Effector memory CD8-positive, alpha-beta T cell (primary cell): ENCODE measurements at regions not wholly inside any gene's neighbourhood (a gene's known extent, or its start where the extent isn't known, plus 50 kb on each side); places are given as distances from the start of the nearest gene placed in this dataset.
A peak's percentile ranks its signal among the peaks of the same experiment; 100 is the strongest.
"Not testable (repeated sequence)": the region's sequence is repeated elsewhere in the genome, so short reads cannot be mapped to it uniquely, and the experiment has no call there.

Experiments used
- ATAC-seq: fragments of 150-1000 bp; cut with Tn5 transposase; replicated peaks from 2 replicates; pipeline ENCODE4 v1.10.0; 2021; ENCODE audit warnings: mild to moderate bottlenecking, moderate library complexity
- DNase-seq, 3 experiments: peaks; one replicate each; pipeline ENCODE4 v3.0.0; 2021
- H3K27ac Mint-ChIP-seq, 2 donors: one replicate each; pipeline ENCODE4 v1.8.0; 2022; ENCODE audit warnings: mild to moderate bottlenecking in 2 of 2, mixed read lengths in 2 of 2, moderate library complexity in 2 of 2
- H3K27me3 Mint-ChIP-seq, 2 donors: one replicate each; pipeline ENCODE4 v1.8.0; 2022; ENCODE audit warnings: mixed read lengths in 2 of 2
- H3K36me3 Mint-ChIP-seq: one replicate; pipeline ENCODE4 v1.8.0; 2022; ENCODE audit warnings: mild to moderate bottlenecking, moderate library complexity, mixed read lengths; ENCODE audit not compliant: insufficient read depth
- H3K4me1 Mint-ChIP-seq, 2 donors: one replicate each; pipeline ENCODE4 v1.8.0; 2022; ENCODE audit warnings: low read depth in 2 of 2, mixed read lengths in 2 of 2
- H3K4me3 Mint-ChIP-seq, 2 donors: one replicate each; pipeline ENCODE4 v1.8.0; 2022; ENCODE audit warnings: mild to moderate bottlenecking in 2 of 2, mixed read lengths in 2 of 2, moderate library complexity in 2 of 2
- H3K9me3 Mint-ChIP-seq, 2 donors: one replicate each; pipeline ENCODE4 v1.8.0; 2022; ENCODE audit warnings: mixed read lengths in 2 of 2

DNA sequence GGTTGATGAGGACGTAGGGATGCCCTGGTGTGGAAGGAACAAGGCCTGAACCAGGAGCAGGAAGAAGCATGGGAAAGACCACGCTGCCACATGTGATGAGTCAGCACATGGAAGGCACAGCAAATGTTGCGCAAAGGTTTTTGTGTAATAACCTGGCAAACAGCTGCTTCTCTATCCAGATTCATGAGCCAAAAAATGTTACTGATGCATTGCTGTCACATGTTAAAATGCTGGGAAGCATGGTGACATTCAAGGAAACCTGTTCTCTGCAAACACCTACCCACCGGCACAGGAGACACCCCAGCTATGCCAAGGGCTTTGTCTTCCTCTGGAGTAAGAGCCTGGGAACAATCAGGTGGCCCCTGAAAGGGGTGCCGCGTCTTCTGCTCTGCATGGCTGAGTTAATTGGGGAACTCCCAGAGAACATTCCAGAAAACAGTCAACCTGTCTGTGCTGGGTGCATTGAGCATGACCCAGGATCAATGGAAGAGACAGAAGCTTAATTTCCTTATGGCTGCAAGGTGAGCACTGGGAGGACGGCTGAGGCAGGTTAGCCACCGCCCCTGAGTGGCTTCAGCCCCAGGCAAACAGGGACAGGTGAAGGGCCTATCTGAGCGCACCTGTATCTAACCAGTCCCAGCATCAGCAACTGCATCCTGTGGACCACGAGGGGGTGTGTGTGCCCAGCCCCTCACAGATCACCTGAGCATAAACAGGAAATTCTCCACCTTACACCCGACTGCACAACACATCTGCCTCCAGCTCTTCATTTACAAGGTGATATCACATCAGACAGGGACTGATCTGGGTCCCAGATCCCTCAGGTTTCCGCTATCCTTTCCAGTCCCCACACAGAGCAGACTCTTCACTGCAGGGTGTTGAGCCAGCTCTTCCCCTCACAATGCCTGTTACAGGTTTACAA, 108.4 kb downstream of the GGTLC2 start:
- Mint-ChIP-seq H3K27me3 (no peaks in the 10 kb centered on the region), H3K4me1 (peaks cover 63 to 74% of the 10 kb centered on the region in 2 donors), H3K4me3 (peak overlapping the region; percentile 66), H3K36me3 (peaks cover 6% of the 10 kb centered on the region), H3K9me3 (no peaks in the 10 kb centered on the region), H3K27ac (peak overlapping the region; percentile 91 to 94)
- ATAC-seq: peak; percentile 69
- DNase-seq: no peak

DNA sequence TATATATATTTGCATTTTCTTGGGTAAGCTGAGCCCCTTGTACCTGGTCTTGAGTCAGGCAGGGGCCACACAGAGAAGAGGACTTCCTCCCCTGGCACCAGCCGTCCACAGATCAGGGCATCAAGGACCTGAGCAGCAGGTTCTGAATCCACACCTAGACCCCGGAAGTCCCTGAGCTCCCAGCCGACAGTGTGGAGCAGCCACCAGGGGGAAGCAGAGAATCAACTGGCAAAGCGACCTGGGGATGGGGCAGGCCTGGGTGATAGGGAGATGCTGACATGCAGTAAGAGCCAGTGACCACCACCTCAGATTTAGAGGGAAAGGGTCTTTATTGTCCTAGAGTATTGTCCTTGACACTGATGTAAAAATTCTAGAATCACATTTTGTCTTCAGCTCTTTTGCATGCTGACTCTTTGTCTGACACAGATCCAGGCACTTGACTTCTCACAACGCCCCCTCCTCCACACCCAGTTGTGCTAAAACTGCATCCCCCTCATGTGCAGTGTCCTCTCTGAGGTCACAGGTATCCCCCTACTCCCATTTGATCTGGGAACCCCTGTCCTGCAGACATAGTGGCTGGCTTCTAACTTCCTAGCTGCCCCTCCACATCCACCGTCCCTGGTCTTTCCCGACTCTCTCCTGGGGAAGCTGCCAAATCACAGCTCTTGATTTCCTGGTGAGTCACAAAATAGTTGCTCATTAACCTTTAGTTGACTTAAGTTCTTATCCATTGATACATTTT, 109.3 kb downstream of the GGTLC2 start:
- DNase-seq (peak; percentile 76 to 83 (median 78)), ATAC-seq (peak; percentile 80)
- Mint-ChIP-seq H3K4me3 (peak overlapping the region; percentile 66), H3K27ac (peak overlapping the region; percentile 91 to 94), H3K27me3 (no peaks in the 10 kb centered on the region), H3K36me3 (peaks cover 6% of the 10 kb centered on the region), H3K4me1 (peaks cover 64 to 72% of the 10 kb centered on the region in 2 donors), H3K9me3 (no peaks in the 10 kb centered on the region)

DNA sequence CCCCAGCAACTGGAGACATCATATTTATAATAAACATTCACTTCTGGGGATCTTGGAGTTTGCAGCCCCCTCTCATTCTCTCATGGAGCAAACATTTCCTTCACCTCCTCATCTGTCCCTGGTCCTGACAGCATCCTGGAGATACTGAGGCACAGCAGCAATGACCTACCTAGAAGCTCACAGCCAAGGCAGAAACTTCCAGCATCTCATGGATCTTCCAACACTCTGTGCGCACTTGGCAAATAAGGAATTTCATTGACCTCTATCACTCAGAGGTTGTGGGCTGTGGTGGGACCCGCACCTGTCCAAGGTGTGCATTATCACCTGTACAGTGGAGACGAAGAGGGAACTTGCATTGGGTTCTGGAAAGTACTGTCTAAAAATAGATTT, 109.8 kb downstream of the GGTLC2 start:
- H3K27me3 Mint-ChIP-seq: no peaks in the 10 kb centered on the region
- H3K9me3 Mint-ChIP-seq: no peaks in the 10 kb centered on the region
- no peak for DNase-seq
- H3K27ac Mint-ChIP-seq: peak overlapping the region; percentile 91 to 94
- peak overlapping the region; percentile 66 for H3K4me3 Mint-ChIP-seq
- peaks cover 10% of the 10 kb centered on the region for H3K36me3 Mint-ChIP-seq
- H3K4me1 Mint-ChIP-seq: peaks cover 69 to 75% of the 10 kb centered on the region in 2 donors
- ATAC-seq: no peak

DNA sequence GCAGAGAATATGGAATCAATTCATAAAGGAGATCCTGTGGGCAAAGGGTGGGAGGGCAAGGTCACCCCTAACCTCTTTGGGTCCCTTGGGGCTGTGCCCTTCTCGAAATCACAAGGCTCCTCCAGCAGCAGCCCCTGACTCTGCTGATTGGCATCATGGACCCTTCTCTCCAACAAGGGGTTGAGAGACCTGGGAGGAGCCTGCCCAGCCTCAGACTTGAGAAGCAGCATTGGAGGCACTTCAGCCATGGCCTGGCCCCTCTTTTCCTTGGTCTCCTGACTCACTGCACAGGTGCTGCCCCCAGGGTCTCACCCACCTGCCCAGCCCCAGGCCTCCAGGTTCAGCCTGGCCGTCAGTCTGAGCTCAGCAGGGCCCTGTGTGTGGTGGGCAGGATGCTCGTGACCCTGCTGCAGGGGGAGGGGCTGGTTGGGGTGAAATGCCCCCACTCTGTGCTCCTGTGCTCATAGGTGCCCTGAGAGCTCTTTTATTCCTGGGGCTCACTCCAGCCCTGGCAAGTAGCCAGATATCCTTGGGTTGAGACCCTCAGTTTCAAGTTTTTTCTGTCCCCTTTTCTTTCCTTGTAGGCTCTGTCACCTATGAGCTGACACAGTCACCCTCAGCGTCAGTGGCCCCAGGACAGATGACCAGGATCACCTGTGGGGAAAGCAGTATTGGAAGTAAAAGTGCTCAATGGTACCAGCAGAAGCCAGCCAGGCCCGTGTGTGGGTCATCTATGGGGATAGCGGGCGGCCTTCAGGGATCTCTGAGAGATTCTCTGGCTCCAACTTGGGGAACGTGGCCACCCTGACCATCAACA, 110.8 kb downstream of the GGTLC2 start:
- ATAC-seq: no peak
- H3K9me3 Mint-ChIP-seq: no peaks in the 10 kb centered on the region
- H3K4me1 Mint-ChIP-seq: peaks cover 70 to 75% of the 10 kb centered on the region in 2 donors
- no peaks in the 10 kb centered on the region for H3K27me3 Mint-ChIP-seq
- H3K4me3 Mint-ChIP-seq: peak overlapping the region; percentile 88 to 93
- H3K27ac Mint-ChIP-seq: peak overlapping the region; percentile 91 to 94
- H3K36me3 Mint-ChIP-seq: peaks cover 17% of the 10 kb centered on the region
- no peak for DNase-seq

DNA sequence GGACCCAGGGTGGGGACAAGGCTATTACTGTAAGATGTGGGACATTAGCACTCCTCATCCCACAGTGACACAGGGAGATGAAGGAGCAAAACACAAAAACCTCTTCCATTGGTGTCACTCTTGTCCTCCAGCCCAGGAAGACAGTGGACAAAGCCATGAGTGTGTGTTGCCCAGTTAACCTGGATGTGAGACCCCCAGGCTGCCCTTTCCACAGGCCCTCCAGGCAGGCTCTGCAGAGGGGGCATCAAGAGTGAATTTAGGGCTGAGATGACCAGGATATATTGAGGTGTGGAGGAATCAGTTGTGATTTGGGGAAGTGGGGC, 111.3 kb downstream of the GGTLC2 start:
- H3K36me3 Mint-ChIP-seq: peaks cover 17% of the 10 kb centered on the region
- ATAC-seq (no peak), DNase-seq (no peak)
- no peaks in the 10 kb centered on the region for H3K9me3 Mint-ChIP-seq
- no peaks in the 10 kb centered on the region for H3K27me3 Mint-ChIP-seq
- peaks cover 72 to 79% of the 10 kb centered on the region in 2 donors for H3K4me1 Mint-ChIP-seq
- H3K27ac Mint-ChIP-seq: peak overlapping the region; percentile 91 to 94
- peak overlapping the region; percentile 88 to 93 for H3K4me3 Mint-ChIP-seq

DNA sequence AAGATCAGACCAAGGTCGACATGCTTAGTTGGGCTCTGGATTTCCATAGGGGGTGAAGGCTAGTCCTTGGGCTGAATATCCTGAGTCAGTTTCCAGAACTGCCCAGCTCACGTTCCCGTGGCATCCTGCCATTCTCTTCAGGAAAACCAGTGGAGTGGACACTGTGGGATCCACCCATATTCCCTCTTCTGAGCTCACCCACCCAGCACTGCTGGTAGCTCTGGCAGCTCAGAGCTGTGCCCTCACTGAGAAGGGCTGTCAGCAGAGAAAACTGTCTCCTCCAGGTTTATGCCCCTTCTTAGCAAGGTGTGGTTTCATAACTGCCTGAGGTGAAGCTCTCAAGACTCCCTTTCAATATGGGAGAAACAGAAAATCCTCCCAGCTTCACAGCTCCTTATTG, 111.7 kb downstream of the GGTLC2 start:
- no peak for DNase-seq

DNA sequence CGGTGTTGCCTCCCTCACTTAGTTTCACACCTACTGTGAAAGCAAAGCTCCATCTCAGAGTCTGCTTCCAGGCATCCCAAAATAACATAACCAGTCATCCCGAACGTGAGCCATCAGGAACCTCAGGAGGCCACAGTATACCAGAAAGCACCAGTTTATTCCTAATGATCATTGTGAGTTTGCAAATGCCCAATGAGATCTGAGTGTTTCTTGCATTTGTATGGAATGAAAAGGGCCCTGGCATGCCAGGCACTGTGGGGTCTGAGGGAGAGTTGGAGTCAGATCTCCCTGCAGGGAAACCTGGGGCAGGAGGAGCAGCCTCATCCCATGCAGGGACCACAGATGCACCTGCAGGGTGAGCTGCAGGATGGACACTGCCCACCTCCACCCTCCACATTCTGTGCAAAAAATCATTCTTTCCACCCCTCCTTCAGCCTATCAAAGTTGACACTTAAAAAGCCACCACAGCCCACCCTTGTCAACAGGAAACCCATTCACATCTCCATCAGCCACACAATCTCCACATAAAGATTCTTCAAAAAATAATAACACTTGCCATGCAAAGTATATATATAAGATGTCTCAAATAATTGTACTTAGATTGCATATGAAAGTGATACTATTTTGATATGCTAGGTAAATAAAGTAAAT, 112.3 kb downstream of the GGTLC2 start:
- not testable (repeated sequence) for H3K9me3 Mint-ChIP-seq, DNase-seq, H3K27me3 Mint-ChIP-seq
- Mint-ChIP-seq H3K27ac (peak overlapping the region; percentile 91 to 94), H3K36me3 (peaks cover 20% of the 10 kb centered on the region), H3K4me3 (peak overlapping the region; percentile 88 to 93), H3K4me1 (peaks cover 75 to 84% of the 10 kb centered on the region in 2 donors)
- peak; percentile 37 for ATAC-seq

More for the DNA sequence above, 111.7 kb downstream of the GGTLC2 start:
- no peak for ATAC-seq
- Mint-ChIP-seq H3K27ac (peak overlapping the region; percentile 91 to 94), H3K27me3 (no peaks in the 10 kb centered on the region), H3K4me3 (peak overlapping the region; percentile 88 to 93), H3K4me1 (peaks cover 74 to 82% of the 10 kb centered on the region in 2 donors), H3K36me3 (peaks cover 17% of the 10 kb centered on the region), H3K9me3 (no peaks in the 10 kb centered on the region)

DNA sequence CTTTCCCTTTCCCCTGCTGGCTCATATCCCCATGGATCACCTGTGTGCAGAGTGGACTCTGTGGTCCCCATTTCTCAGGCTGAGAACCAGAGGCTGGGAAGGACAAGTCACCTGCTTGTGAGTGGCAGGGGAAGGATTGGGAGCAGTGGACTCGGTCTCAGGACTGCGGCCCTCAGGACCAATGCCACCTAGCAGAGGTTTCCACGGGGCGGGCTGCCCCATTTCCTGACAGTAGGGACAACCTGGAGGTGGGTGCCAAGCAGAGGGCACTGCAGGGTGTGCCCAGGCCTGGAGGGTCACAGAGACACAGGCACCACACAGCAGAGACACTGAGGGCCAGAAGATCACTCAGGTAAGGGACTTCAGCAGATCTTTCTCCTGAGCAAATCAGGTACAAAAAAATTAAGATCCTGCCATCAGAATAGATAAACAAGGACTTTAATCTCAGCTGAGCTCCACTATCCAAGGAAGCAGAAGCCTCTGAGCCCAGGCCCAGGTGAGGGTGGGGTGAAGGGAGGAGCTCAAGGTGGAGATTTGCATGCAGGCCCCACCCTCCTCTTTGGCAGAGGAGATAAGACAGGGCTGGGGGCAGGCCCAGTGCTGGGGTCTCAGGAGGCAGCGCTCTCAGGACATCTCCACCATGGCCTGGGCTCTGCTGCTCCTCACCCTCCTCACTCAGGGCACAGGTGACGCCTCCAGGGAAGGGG, 113.8 kb downstream of the GGTLC2 start:
- Mint-ChIP-seq H3K27ac (peak overlapping the region; percentile 91 to 94), H3K4me1 (peaks cover 82 to 86% of the 10 kb centered on the region in 2 donors)

DNA sequence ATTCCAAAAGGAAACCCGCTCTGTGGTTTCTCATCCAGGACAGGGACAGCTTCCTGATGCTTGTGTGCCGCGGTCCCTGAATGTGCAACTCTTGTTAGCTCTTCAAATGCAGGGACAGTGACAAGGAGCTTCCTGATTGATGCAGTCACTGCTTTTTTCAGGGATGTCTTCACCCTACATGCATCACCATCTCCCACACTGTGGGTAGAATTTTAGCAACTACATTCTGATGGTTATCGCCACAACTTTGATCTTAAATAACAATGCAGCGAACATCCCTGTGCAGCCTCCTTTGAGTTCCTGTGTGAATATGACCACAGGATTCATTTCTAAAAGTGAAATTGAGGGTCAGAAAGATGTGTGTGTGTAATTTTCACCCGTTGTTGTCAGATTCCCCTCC, 115.0 kb downstream of the GGTLC2 start:
- peak overlapping the region; percentile 88 to 93 for H3K4me3 Mint-ChIP-seq
- ATAC-seq: peak; percentile 82

More for the DNA sequence above, 113.8 kb downstream of the GGTLC2 start:
- Mint-ChIP-seq H3K36me3 (peaks cover 26% of the 10 kb centered on the region), H3K4me3 (peak overlapping the region; percentile 88 to 93)
- H3K27me3 Mint-ChIP-seq, H3K9me3 Mint-ChIP-seq, ATAC-seq, DNase-seq: not testable (repeated sequence)

DNA sequence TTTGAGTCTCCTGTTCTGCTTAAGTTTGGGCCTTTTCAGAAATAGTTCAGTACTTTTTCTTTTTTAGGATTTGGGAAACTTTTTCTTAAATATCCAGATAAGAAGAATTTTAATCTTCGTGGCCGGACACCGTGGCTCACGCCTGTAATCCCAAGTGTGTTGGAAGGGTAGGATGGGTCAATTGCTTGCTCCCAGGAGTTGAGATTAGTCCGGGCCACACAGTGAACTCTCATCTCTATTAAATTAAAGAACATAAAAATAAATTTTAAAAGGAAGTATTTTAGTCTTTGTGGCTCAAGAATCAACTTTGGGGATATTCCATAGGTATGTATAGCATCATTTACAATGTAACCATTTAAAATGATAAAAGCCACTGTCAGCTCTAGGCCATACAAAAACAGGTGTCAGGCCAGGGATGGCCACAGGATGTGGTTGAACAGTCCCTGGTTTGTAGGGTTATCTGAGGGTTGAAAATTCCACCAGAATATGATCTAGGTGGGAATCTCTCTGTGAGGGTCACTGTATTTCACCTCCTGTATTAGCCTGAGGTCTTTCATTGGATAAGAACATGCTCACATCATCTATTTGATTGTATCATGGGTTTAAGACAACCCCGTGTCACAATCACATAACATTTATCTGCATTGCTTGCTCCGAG, 115.6 kb downstream of the GGTLC2 start:
- H3K4me1 Mint-ChIP-seq: peaks cover 82 to 84% of the 10 kb centered on the region in 2 donors
- peak overlapping the region; percentile 88 to 93 for H3K4me3 Mint-ChIP-seq
- no peaks in the 10 kb centered on the region for H3K27me3 Mint-ChIP-seq

More for the DNA sequence above, 115.0 kb downstream of the GGTLC2 start:
- Mint-ChIP-seq H3K27ac (peak overlapping the region; percentile 91 to 94), H3K36me3 (peaks cover 33% of the 10 kb centered on the region), H3K4me1 (peaks cover 79 to 85% of the 10 kb centered on the region in 2 donors), H3K27me3 (no peaks in the 10 kb centered on the region), H3K9me3 (no peaks in the 10 kb centered on the region)
- peak in 1 of 3 experiments; percentile 26 for DNase-seq

DNA sequence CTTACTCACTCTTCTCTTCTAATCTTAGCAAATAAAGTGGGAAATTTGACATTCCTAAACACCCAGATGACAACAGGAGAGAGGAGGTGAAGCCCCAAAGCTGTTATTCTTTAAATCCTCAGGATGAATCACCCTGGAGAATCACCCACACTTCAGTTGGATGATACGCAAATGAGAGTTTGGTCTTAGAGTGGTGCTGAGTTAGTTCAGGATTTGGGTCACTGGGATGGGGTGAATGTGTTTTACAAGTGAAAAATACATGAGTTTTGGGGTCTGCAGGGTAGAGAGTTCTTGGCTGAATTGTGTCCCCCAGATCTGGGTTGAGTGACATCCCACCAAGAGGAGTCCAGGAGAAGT, 117.2 kb downstream of the GGTLC2 start:
- Mint-ChIP-seq H3K4me3 (peak overlapping the region in 1 of 2 donors; percentile 52), H3K27me3 (no peaks in the 10 kb centered on the region), H3K36me3 (peaks cover 37% of the 10 kb centered on the region), H3K27ac (peak overlapping the region; percentile 76 to 89), H3K9me3 (no peaks in the 10 kb centered on the region), H3K4me1 (peaks cover 69 to 76% of the 10 kb centered on the region in 2 donors)
- no peak for ATAC-seq
- DNase-seq: no peak

More for the DNA sequence above, 115.6 kb downstream of the GGTLC2 start:
- DNase-seq: no peak
- Mint-ChIP-seq H3K27ac (peak overlapping the region; percentile 91 to 94), H3K9me3 (no peaks in the 10 kb centered on the region), H3K36me3 (peaks cover 39% of the 10 kb centered on the region)
- ATAC-seq: no peak
